H1 (cell line): ENCODE measurements at regions not wholly inside any gene's neighbourhood (a gene's known extent, or its start where the extent isn't known, plus 50 kb on each side); places are given as distances from the start of the nearest gene placed in this dataset.

Experiments used
- CTCF ChIA-PET: fragments of 300-600 bp; sonication (Branson Sonifier 250); formaldehyde crosslinking; loops from one replicate; lab custom pipeline; 2021; ENCODE audit not compliant: partially characterized antibody; lab: Charles Lee
- POLR2A ChIA-PET: fragments of 300-600 bp; sonication (Branson Sonifier 250); formaldehyde crosslinking; loops from one replicate; lab custom pipeline; 2021; ENCODE audit warnings: inconsistent platforms; ENCODE audit not compliant: partially characterized antibody; lab: Charles Lee
- DNase-seq, 2 experiments: peaks; one replicate each; pipeline versions ENCODE4 v3.0.0 to v3.0.0-alpha.2; 2010 to 2022; ENCODE audit warnings: low spot score in 2 of 2, low read depth in 1 of 2, mixed read lengths in 1 of 2
- FAIRE-seq: peaks from 2 replicates; lab custom pipeline; 2011; peaks lifted over from hg19 to GRCh38; lab: Jason Lieb, UNC
- H2AFZ ChIP-seq: 2 replicates; pipeline ENCODE4 v1.8.1; 2012; ENCODE audit warnings: low read length, inconsistent platforms
- H2AK5ac ChIP-seq: 2 replicates; pipeline ENCODE4 v1.6.1; 2013; ENCODE audit warnings: low read depth, low read length
- H2BK120ac ChIP-seq: replicated peaks from 2 replicates; pipeline ENCODE3; 2013; ENCODE audit warnings: low read depth, low read length, inconsistent platforms
- H2BK12ac ChIP-seq: 2 replicates; pipeline ENCODE4 v1.6.1; 2013; ENCODE audit warnings: low read depth, low read length
- H2BK15ac ChIP-seq: 2 replicates; pipeline ENCODE4 v1.6.1; 2013; ENCODE audit warnings: low read length
- H2BK20ac ChIP-seq: 2 replicates; pipeline ENCODE4 v1.6.1; 2013; ENCODE audit warnings: low read length
- H2BK5ac ChIP-seq: 2 replicates; pipeline ENCODE4 v1.6.1; 2013; ENCODE audit warnings: low read depth, low read length
- H3K14ac ChIP-seq: 2 replicates; pipeline ENCODE4 v1.6.1; 2013; ENCODE audit warnings: inconsistent platforms; ENCODE audit not compliant: insufficient read length
- H3K18ac ChIP-seq: 2 replicates; pipeline ENCODE4 v1.6.1; 2013; ENCODE audit warnings: low read length; ENCODE audit errors: extremely low read depth
- H3K23ac ChIP-seq: 2 replicates; pipeline ENCODE4 v1.6.1; 2013; ENCODE audit warnings: inconsistent platforms; ENCODE audit not compliant: insufficient read length
- H3K23me2 ChIP-seq: 2 replicates; pipeline ENCODE4 v1.6.1; 2013; ENCODE audit warnings: low read depth, low read length
- H3K27ac ChIP-seq: 2 replicates; pipeline ENCODE4 v1.6.1; 2011; ENCODE audit warnings: low read depth, low read length, inconsistent platforms
- H3K27me3 ChIP-seq, 4 experiments: replicated peaks in 1 of 4; 1 replicate in 1 of 4; 2 replicates in 3 of 4; pipeline versions ENCODE4 v1.6.1 to v1.8.1; 2011 to 2013; ENCODE audit warnings: low read length in 3 of 4, mild to moderate bottlenecking in 3 of 4, inconsistent platforms in 2 of 4, mixed read lengths in 2 of 4, moderate library complexity in 1 of 4; ENCODE audit not compliant: control insufficient read depth in 3 of 4, insufficient read depth in 3 of 4; ENCODE audit errors: extremely low read depth in 1 of 4
- H3K36me3 ChIP-seq, 4 experiments: 2 replicates each; pipeline versions ENCODE4 v1.6.1 to v1.8.1; 2011 to 2013; ENCODE audit warnings: mild to moderate bottlenecking in 4 of 4, low read length in 3 of 4, moderate library complexity in 2 of 4, control low read depth in 1 of 4, inconsistent platforms in 1 of 4; ENCODE audit not compliant: insufficient read depth in 4 of 4, control insufficient read depth in 2 of 4
- H3K4ac ChIP-seq: replicated peaks from 2 replicates; pipeline ENCODE3; 2013; ENCODE audit warnings: low read length, low read depth, mixed read lengths, inconsistent platforms; ENCODE audit not compliant: insufficient read length
- H3K4me1 ChIP-seq, 4 experiments: replicated peaks in 1 of 4; 1 replicate in 1 of 4; 2 replicates in 3 of 4; pipeline versions ENCODE4 v1.6.1 to v1.8.1; 2011 to 2013; ENCODE audit warnings: low read length in 3 of 4, inconsistent platforms in 2 of 4, mixed read lengths in 1 of 4; ENCODE audit not compliant: insufficient read depth in 4 of 4, control insufficient read depth in 3 of 4
- H3K4me2 ChIP-seq, 2 experiments: 2 replicates each; pipeline versions ENCODE4 v1.6.1 to v1.8.1; 2011 to 2013; ENCODE audit warnings: low read depth in 2 of 2, low read length in 2 of 2, control low read depth in 1 of 2, inconsistent platforms in 1 of 2, mild to moderate bottlenecking in 1 of 2; ENCODE audit not compliant: insufficient read depth in 1 of 2
- H3K4me3 ChIP-seq, 4 experiments: fragments of 200-600, 300-600 bp in 1 of 4; sonication (generic), shearing (Covaris generic), sonication (Bioruptor Twin) in 1 of 4; 2 replicates each; pipeline versions ENCODE4 v1.5.1 to v1.8.1; 2011 to 2016; ENCODE audit warnings: low read length in 4 of 4, low read depth in 3 of 4, control low read depth in 2 of 4, inconsistent platforms in 2 of 4, mild to moderate bottlenecking in 2 of 4, mixed read lengths in 1 of 4, moderate library complexity in 1 of 4; ENCODE audit not compliant: insufficient read depth in 2 of 4; ENCODE audit errors: extremely low read depth in 1 of 4
- H3K56ac ChIP-seq: replicated peaks from 2 replicates; pipeline ENCODE3; 2013; ENCODE audit warnings: low read depth, mild to moderate bottlenecking, mixed read lengths, low read length, inconsistent platforms; ENCODE audit not compliant: insufficient read length
- H3K79me1 ChIP-seq: 2 replicates; pipeline ENCODE4 v1.6.1; 2013; ENCODE audit warnings: low read depth, low read length, control low read depth
- H3K79me2 ChIP-seq, 2 experiments: 2 replicates each; pipeline versions ENCODE4 v1.6.1 to v1.8.1; 2012 to 2013; ENCODE audit warnings: low read length in 2 of 2, mild to moderate bottlenecking in 2 of 2, inconsistent platforms in 1 of 2; ENCODE audit not compliant: insufficient read depth in 2 of 2, control insufficient read depth in 1 of 2
- H3K9ac ChIP-seq, 4 experiments: replicated peaks in 1 of 4; 1 replicate in 1 of 4; 2 replicates in 3 of 4; pipeline versions ENCODE4 v1.6.1 to v1.8.1; 2011 to 2013; ENCODE audit warnings: low read depth in 3 of 4, low read length in 3 of 4, control low read depth in 2 of 4, mild to moderate bottlenecking in 2 of 4, moderate library complexity in 2 of 4, inconsistent platforms in 1 of 4; ENCODE audit errors: extremely low read depth in 1 of 4
- H3K9me3 ChIP-seq, 2 experiments: 2 replicates each; pipeline versions ENCODE4 v1.6.1 to v1.8.1; 2012 to 2013; ENCODE audit warnings: mild to moderate bottlenecking in 2 of 2, moderate library complexity in 2 of 2, control low read depth in 1 of 2, inconsistent platforms in 1 of 2, low read depth in 1 of 2, low read length in 1 of 2, mixed read lengths in 1 of 2; ENCODE audit not compliant: insufficient read depth in 2 of 2
- H4K20me1 ChIP-seq, 2 experiments: replicated peaks in 1 of 2; 2 replicates each; pipeline versions ENCODE3 to v1.8.1; 2011 to 2013; ENCODE audit warnings: inconsistent platforms in 2 of 2, low read length in 2 of 2, mild to moderate bottlenecking in 1 of 2; ENCODE audit not compliant: insufficient read depth in 2 of 2, control insufficient read depth in 1 of 2
- H4K5ac ChIP-seq: 2 replicates; pipeline ENCODE4 v1.6.1; 2013; ENCODE audit warnings: low read length, low read depth, mixed read lengths, inconsistent platforms; ENCODE audit not compliant: insufficient read length
- H4K8ac ChIP-seq: 2 replicates; pipeline ENCODE4 v1.8.0; 2013; ENCODE audit warnings: mild to moderate bottlenecking, moderate library complexity, low read length, inconsistent platforms; ENCODE audit not compliant: insufficient read depth; ENCODE audit errors: extremely low read depth
- H4K91ac ChIP-seq: replicated peaks from 2 replicates; pipeline ENCODE3; 2013; ENCODE audit warnings: low read length, mixed read lengths, inconsistent platforms; ENCODE audit not compliant: insufficient read length
- BRCA1 ChIP-seq: IDR thresholded peaks from 2 replicates; pipeline ENCODE4 v1.6.1; 2012; ENCODE audit warnings: low read depth, low read length, improper control_type of control experiment
- CEBPB ChIP-seq: IDR thresholded peaks from 2 replicates; pipeline ENCODE4 v1.6.1; 2012; ENCODE audit warnings: low read depth, low read length
- EP300 ChIP-seq, 2 experiments: IDR thresholded peaks; 1 replicate in 1 of 2; 2 replicates in 1 of 2; pipeline ENCODE4 v1.6.1; 2011 to 2012; ENCODE audit warnings: low read depth in 2 of 2, low read length in 2 of 2, mild to moderate bottlenecking in 2 of 2, borderline replicate concordance in 1 of 2, inconsistent platforms in 1 of 2, moderate library complexity in 1 of 2
- FOSL1 ChIP-seq: IDR thresholded peaks from 2 replicates; pipeline ENCODE4 v1.6.1; 2011; ENCODE audit warnings: mild to moderate bottlenecking, low read depth, low read length, moderate library complexity; ENCODE audit not compliant: insufficient read depth
- GABPA ChIP-seq: IDR thresholded peaks from 2 replicates; pipeline ENCODE4 v1.6.1; 2011; ENCODE audit warnings: mild to moderate bottlenecking, low read length, moderate library complexity, borderline replicate concordance; ENCODE audit not compliant: insufficient read depth
- JUND ChIP-seq: IDR thresholded peaks from 2 replicates; pipeline ENCODE4 v1.6.1; 2011; ENCODE audit warnings: mild to moderate bottlenecking, improper control_type of control experiment, low read length
- KDM4A ChIP-seq: IDR thresholded peaks from one replicate; pipeline ENCODE4 v1.7.1; 2012; ENCODE audit warnings: low read depth, mild to moderate bottlenecking, moderate library complexity, low read length, inconsistent platforms; ENCODE audit not compliant: severe bottlenecking
- NRF1 ChIP-seq: IDR thresholded peaks from 2 replicates; pipeline ENCODE4 v1.6.1; 2011; ENCODE audit warnings: mild to moderate bottlenecking, low read depth, low read length, improper control_type of control experiment
- POU5F1 ChIP-seq: IDR thresholded peaks from 2 replicates; pipeline ENCODE4 v1.6.1; 2011; ENCODE audit warnings: low read depth, mild to moderate bottlenecking, low read length, moderate library complexity
- RNF2 ChIP-seq: fragments of 200-900, 300-1000 bp; sonication (generic); IDR thresholded peaks from 2 replicates; pipeline ENCODE4 v1.7.1; 2016; ENCODE audit warnings: borderline replicate concordance, low read depth, mild to moderate bottlenecking, antibody characterized with exemption, low read length; ENCODE audit not compliant: poor library complexity, severe bottlenecking; ENCODE audit errors: missing control alignments
- SAP30 ChIP-seq: fragments of 300-600 bp; sonication (generic); IDR thresholded peaks from 2 replicates; pipeline ENCODE4 v1.7.1; 2012; ENCODE audit warnings: low read length, moderate library complexity, mild to moderate bottlenecking, inconsistent platforms; ENCODE audit not compliant: insufficient read depth, insufficient replicate concordance
- SP4 ChIP-seq: IDR thresholded peaks from 2 replicates; pipeline ENCODE4 v1.6.1; 2012; ENCODE audit warnings: low read length, inconsistent platforms
- YY1 ChIP-seq: IDR thresholded peaks from 2 replicates; pipeline ENCODE4 v1.6.1; 2011; ENCODE audit warnings: low read depth, mild to moderate bottlenecking, low read length
- WGBS, 2 experiments: shearing (Covaris generic) in 1 of 2; methylation state at CpG; one replicate each; pipeline versions ENCODE4 v1.1.6 to v1.1.7; 2013 to 2015; ENCODE audit warnings: low lambda C conversion rate in 2 of 2, mixed read lengths in 2 of 2, inconsistent platforms in 1 of 2, low coverage in 1 of 2, missing lambda C conversion rate in 1 of 2; ENCODE audit not compliant: insufficient replicate concordance in 2 of 2, insufficient coverage in 1 of 2, insufficient read length in 1 of 2; ENCODE audit errors: extremely low coverage in 1 of 2, missing lambda C conversion rate in 1 of 2; 5-methylcytosine and 5-hydroxymethylcytosine counted together

GRCh38 chr4:177569434-177569833, 127.2 kb upstream of the AGA start:
- no peak overlapping the region for H3K27ac ChIP-seq
- H2AFZ ChIP-seq: no peak overlapping the region
- H3K23me2 ChIP-seq: no peaks in the 10 kb centered on the region
- DNase-seq: no peak
- no peak overlapping the region for H3K4me3 ChIP-seq
- H3K27me3 ChIP-seq: no peaks in the 10 kb centered on the region
- H2BK5ac ChIP-seq: no peak overlapping the region
- POLR2A ChIA-PET: no interaction called here
- no peak overlapping the region for H4K8ac ChIP-seq
- no peak overlapping the region for H3K18ac ChIP-seq
- H3K4me2 ChIP-seq: no peak overlapping the region
- H3K14ac ChIP-seq: no peak overlapping the region
- H3K4me1 ChIP-seq: no peaks in the 10 kb centered on the region
- no peak overlapping the region for H2BK120ac ChIP-seq
- H3K4ac ChIP-seq: no peak overlapping the region
- H3K79me1 ChIP-seq: no peaks in the 10 kb centered on the region
- no peaks in the 10 kb centered on the region for H3K36me3 ChIP-seq
- H3K9ac ChIP-seq: no peak overlapping the region; a peak in 1 of 7 replicates
- no peak overlapping the region for H2AK5ac ChIP-seq
- no peak overlapping the region for H2BK12ac ChIP-seq
- H3K23ac ChIP-seq: no peak overlapping the region
- H2BK15ac ChIP-seq: no peak overlapping the region
- no peaks in the 10 kb centered on the region for H3K79me2 ChIP-seq
- no peaks in the 10 kb centered on the region for H3K9me3 ChIP-seq
- H4K5ac ChIP-seq: no peak overlapping the region
- no peak overlapping the region for H2BK20ac ChIP-seq
- peaks cover 0 to 2% of the 10 kb centered on the region in 2 experiments for H4K20me1 ChIP-seq
- FAIRE-seq: no peak
- H4K91ac ChIP-seq: no peak overlapping the region
- 82% methylated on average over 1 of the region's 1 CpG; no CpG with 5 or more reads in 1 of the 2 experiments for WGBS, 2 experiments
- CTCF ChIA-PET: interaction anchor here (0.6 to 1.3 kb wide), 5 partner anchors 10 to 706 kb away, joined by 3 to 5 read pairs (median 4); no protein-coding TSS in a partner anchor
- H3K56ac ChIP-seq: no peak overlapping the region
- TF ChIP-seq FOSL1 (no peak), SP4 (no peak), YY1 (no peak), CEBPB (no peak), KDM4A (no peak), EP300 (IDR thresholded peaks at IDR 0.05; ENCODE audit: borderline replicate concordance in 1 of 2, low read depth in 2 of 2, low read length in 2 of 2) (no peak), NRF1 (no peak), BRCA1 (no peak), RNF2 (no peak), JUND (no peak), GABPA (no peak), SAP30 (no peak), POU5F1 (no peak)
